GM12892 (cell line): ENCODE measurements at regions not wholly inside any gene's neighbourhood (a gene's known extent, or its start where the extent isn't known, plus 50 kb on each side); places are given as distances from the start of the nearest gene placed in this dataset.

ENCODE experiments used
- POLR2A ChIP-seq: IDR thresholded peaks from 2 replicates; pipeline ENCODE4 v1.6.1; 2011; ENCODE audit warnings: low read depth, low read length, control low read depth
- POLR2AphosphoS5 ChIP-seq: IDR thresholded peaks from 2 replicates; pipeline ENCODE4 v1.6.1; 2011; ENCODE audit warnings: low read depth, low read length, control low read depth
- TAF1 ChIP-seq: IDR thresholded peaks from 2 replicates; pipeline ENCODE4 v1.6.1; 2011; ENCODE audit warnings: low read depth, mild to moderate bottlenecking, control low read depth, low read length, borderline replicate concordance

DNA sequence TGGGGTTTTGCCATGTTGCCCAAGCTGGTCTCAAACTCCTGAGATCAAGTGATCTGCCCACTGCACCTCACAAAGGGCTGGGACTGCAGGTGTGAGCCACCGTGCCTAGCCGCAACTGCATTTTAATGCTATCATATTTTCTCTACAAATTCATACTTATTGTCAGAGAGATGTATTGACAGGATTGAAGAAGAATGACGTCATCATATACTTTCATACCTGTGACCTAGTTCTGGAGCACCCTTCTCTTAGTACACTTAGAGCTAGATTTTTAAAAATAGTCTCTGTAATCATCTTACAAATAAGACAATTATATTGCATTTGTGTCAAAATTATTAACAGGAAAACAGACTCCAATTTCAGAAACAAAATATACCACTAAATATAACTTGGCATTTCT, 242.8 kb upstream of the PDZRN3 start:
- TF ChIP-seq POLR2A: no peak
- no peak for TF ChIP-seq POLR2AphosphoS5
- no peak for TF ChIP-seq TAF1
